ENCODE measurements at regions not wholly inside any gene's neighbourhood (a gene's known extent, or its start where the extent isn't known, plus 50 kb on each side); places are given as distances from the start of the nearest gene placed in this dataset.
"Not testable (repeated sequence)": the region's sequence is repeated elsewhere in the genome, so short reads cannot be mapped to it uniquely, and the experiment has no call there.

DNA sequence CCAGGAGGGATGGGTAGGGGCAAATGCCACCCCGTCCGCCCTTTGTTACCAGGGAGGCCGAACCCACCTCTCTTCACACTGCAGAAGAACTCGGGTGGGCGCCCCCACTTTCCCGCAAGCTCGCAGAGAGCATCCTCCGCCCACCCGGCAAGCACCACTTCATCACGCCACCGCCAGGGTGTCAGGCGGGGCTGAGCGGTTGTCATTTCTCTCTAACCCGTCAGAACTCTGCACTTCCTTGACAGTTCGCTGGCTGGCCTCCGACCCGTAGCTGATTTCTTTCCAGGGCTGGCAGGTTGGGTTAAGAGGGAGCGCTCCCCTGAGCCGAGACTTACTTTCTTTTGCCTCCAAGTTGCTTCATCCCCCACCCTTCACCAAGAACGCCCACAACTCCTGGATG lies 130.7 kb downstream of the CRLF3 start:
- peak in 2 of 3 experiments; percentile 6 to 42 for TF ChIP-seq CTCF (optimal IDR thresholded peaks at IDR 0.05 in 1 of 3, IDR thresholded peaks at IDR 0.05 in 1 of 3, conservative IDR thresholded peaks at IDR 0.05 in 1 of 3; ENCODE audit: extremely low read depth in 1 of 3, insufficient read depth in 2 of 3, low read length in 3 of 3)
- not testable (repeated sequence) for TF ChIP-seq EZH2 (IDR thresholded peaks at IDR 0.05; ENCODE audit: low read length)

Data from keratinocyte (primary cell).